ENCODE measurements at regions not wholly inside any gene's neighbourhood (a gene's known extent, or its start where the extent isn't known, plus 50 kb on each side); places are given as distances from the start of the nearest gene placed in this dataset.

GRCh38 chr9:14031810-14032209, 282.1 kb downstream of the NFIB start:
- Histone ChIP-seq H3K36me3 (no peaks in the 10 kb centered on the region), H3K9me3 (ENCODE audit: severe bottlenecking) (no peaks in the 10 kb centered on the region), H3K27ac (no peak overlapping the region), H3K4me3 (ENCODE audit: low read depth, low read length) (no peak overlapping the region), H3K27me3 (ENCODE audit: insufficient read depth, low read depth, severe bottlenecking) (no peaks in the 10 kb centered on the region)
- TF ChIP-seq, protein P1, sequence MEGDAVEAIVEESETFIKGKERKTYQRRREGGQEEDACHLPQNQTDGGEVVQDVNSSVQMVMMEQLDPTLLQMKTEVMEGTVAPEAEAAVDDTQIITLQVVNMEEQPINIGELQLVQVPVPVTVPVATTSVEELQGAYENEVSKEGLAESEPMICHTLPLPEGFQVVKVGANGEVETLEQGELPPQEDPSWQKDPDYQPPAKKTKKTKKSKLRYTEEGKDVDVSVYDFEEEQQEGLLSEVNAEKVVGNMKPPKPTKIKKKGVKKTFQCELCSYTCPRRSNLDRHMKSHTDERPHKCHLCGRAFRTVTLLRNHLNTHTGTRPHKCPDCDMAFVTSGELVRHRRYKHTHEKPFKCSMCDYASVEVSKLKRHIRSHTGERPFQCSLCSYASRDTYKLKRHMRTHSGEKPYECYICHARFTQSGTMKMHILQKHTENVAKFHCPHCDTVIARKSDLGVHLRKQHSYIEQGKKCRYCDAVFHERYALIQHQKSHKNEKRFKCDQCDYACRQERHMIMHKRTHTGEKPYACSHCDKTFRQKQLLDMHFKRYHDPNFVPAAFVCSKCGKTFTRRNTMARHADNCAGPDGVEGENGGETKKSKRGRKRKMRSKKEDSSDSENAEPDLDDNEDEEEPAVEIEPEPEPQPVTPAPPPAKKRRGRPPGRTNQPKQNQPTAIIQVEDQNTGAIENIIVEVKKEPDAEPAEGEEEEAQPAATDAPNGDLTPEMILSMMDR (IDR thresholded peaks at IDR 0.05; ENCODE audit: low read depth, low read length), result no peak
- no peak for DNase-seq

GRCh38 chr9:14031060-14031414, 282.9 kb downstream of the NFIB start:
- H3K27me3 ChIP-seq (ENCODE audit: insufficient read depth, low read depth, severe bottlenecking), result no peaks in the 10 kb centered on the region
- H3K27ac ChIP-seq, result no peak overlapping the region
- H3K36me3 ChIP-seq, result no peaks in the 10 kb centered on the region
- TF ChIP-seq, protein P1 (IDR thresholded peaks at IDR 0.05; ENCODE audit: low read depth, low read length), result no peak
- no peak overlapping the region for H3K4me3 ChIP-seq (ENCODE audit: low read depth, low read length)
- H3K9me3 ChIP-seq (ENCODE audit: severe bottlenecking), result no peaks in the 10 kb centered on the region
- no peak for DNase-seq

- TF ChIP-seq, protein P1 (IDR thresholded peaks at IDR 0.05; ENCODE audit: low read depth, low read length), result no peak
- Histone ChIP-seq H3K9me3 (ENCODE audit: severe bottlenecking) (no peaks in the 10 kb centered on the region), H3K27ac (no peak overlapping the region), H3K27me3 (ENCODE audit: insufficient read depth, low read depth, severe bottlenecking) (no peaks in the 10 kb centered on the region), H3K36me3 (no peaks in the 10 kb centered on the region), H3K4me3 (ENCODE audit: low read depth, low read length) (no peak overlapping the region)
- no peak for DNase-seq
Measured at GRCh38 chr9:14030375-14031059, 283.4 kb downstream of the NFIB start.

- Histone ChIP-seq H3K9me3 (ENCODE audit: severe bottlenecking) (no peaks in the 10 kb centered on the region), H3K27ac (no peak overlapping the region), H3K36me3 (no peaks in the 10 kb centered on the region), H3K27me3 (ENCODE audit: insufficient read depth, low read depth, severe bottlenecking) (no peaks in the 10 kb centered on the region), H3K4me3 (ENCODE audit: low read depth, low read length) (no peak overlapping the region)
- TF ChIP-seq, protein P1 (IDR thresholded peaks at IDR 0.05; ENCODE audit: low read depth, low read length), result no peak
- DNase-seq, result no peak
Measured at GRCh38 chr9:14029806-14030374, 284.1 kb downstream of the NFIB start.

GRCh38 chr9:14027116-14027800, 286.7 kb downstream of the NFIB start:
- Histone ChIP-seq H3K36me3 (no peaks in the 10 kb centered on the region), H3K27me3 (ENCODE audit: insufficient read depth, low read depth, severe bottlenecking) (no peaks in the 10 kb centered on the region), H3K4me3 (ENCODE audit: low read depth, low read length) (no peak overlapping the region), H3K9me3 (ENCODE audit: severe bottlenecking) (no peaks in the 10 kb centered on the region), H3K27ac (no peak overlapping the region)
- TF ChIP-seq, protein P1 (IDR thresholded peaks at IDR 0.05; ENCODE audit: low read depth, low read length), result no peak
- DNase-seq, result no peak
